ENCODE measurements at regions not wholly inside any gene's neighbourhood (a gene's known extent, or its start where the extent isn't known, plus 50 kb on each side); places are given as distances from the start of the nearest gene placed in this dataset.
"Not testable (repeated sequence)": the region's sequence is repeated elsewhere in the genome, so short reads cannot be mapped to it uniquely, and the experiment has no call there.

DNA sequence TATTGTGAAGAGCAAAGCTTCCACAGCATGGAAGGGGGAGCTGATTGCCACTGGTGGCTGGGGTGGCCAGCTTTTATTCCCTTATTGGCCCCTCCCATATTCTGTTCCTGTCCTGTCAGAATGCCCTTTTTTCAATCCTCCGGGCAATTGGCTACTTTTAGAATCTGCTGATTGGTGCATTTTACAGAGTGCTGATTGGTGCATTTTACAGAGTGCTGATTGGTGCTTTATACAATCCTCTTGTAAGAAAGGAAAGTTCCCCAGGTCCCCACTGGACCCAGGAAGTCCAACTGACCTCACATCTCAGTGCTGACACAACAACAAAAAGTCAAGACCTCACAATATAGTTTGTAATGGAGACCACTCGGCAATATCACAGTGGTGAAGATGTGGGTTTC is 195.0 kb downstream of the SPATA31A6 start:
- Histone ChIP-seq H3K27me3 (ENCODE audit: insufficient read depth, low read length) (no peaks in the 10 kb centered on the region), H3K79me1 (ENCODE audit: low read length) (no peaks in the 10 kb centered on the region), H3K14ac (ENCODE audit: low read length) (no peak overlapping the region), H3K23ac (ENCODE audit: low read length) (no peak overlapping the region), H3K18ac (ENCODE audit: low read length) (no peak overlapping the region), H3K36me3 (ENCODE audit: control insufficient read depth in 1 of 2, insufficient read depth in 2 of 2, low read length in 2 of 2) (no peaks in the 10 kb centered on the region), H2BK120ac (ENCODE audit: insufficient read depth, low read length, poor library complexity) (no peak overlapping the region), H4K91ac (ENCODE audit: low read depth, low read length) (no peak overlapping the region), H3K4ac (ENCODE audit: low read depth, low read length) (no peak overlapping the region), H2AFZ (ENCODE audit: insufficient read depth, low read length, poor library complexity) (no peak overlapping the region), H3K27ac (ENCODE audit: low read depth, low read length) (no peak overlapping the region), H3K4me1 (ENCODE audit: control insufficient read depth in 1 of 2, insufficient read depth in 2 of 2, low read length in 2 of 2) (no peaks in the 10 kb centered on the region), H4K8ac (ENCODE audit: low read depth, low read length) (no peak overlapping the region), H3K4me2 (ENCODE audit: low read length) (no peak overlapping the region), H2BK12ac (ENCODE audit: low read length) (no peak overlapping the region), H3K4me3 (ENCODE audit: low read depth, low read length) (no peak overlapping the region), H2BK5ac (ENCODE audit: low read depth, low read length, poor library complexity) (no peak overlapping the region), H2AK5ac (ENCODE audit: low read length) (no peak overlapping the region), H4K12ac (ENCODE audit: low read depth, low read length) (no peak overlapping the region), H3K9me3 (ENCODE audit: insufficient read depth, low read depth, low read length) (peaks cover 3% of the 10 kb centered on the region), H3K79me2 (ENCODE audit: control insufficient read depth, insufficient read depth, low read length, poor library complexity) (no peaks in the 10 kb centered on the region), H3K9ac (ENCODE audit: low read length) (no peak overlapping the region)
- no peak for DNase-seq
- no CpG with 5 or more reads among the region's 2 CpGs for WGBS (ENCODE audit: extremely low coverage, insufficient coverage, insufficient read length)

DNA sequence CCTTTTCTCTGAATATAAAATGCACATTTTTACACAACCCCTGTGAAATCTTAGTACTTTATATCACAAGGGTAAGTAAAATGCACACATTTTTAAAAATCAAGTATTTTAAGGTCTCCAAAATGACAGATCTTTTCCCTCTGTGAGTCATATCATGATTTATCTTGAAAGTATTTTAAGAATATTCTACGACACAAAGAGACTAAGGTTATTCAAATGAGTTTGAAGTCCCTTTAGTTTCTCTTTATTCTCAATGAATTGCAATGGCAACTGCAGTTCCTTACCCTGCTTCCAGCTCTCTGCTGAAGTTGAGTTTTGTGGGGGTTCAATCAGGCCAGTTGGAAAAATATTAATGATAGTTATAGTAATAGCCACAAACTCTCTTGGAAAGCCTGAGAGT is 196.1 kb downstream of the SPATA31A6 start:
- H2BK12ac ChIP-seq (ENCODE audit: low read length); H3K9me3 ChIP-seq (ENCODE audit: insufficient read depth, low read depth, low read length); H3K18ac ChIP-seq (ENCODE audit: low read length); H2AFZ ChIP-seq (ENCODE audit: insufficient read depth, low read length, poor library complexity); H4K91ac ChIP-seq (ENCODE audit: low read depth, low read length); H2BK5ac ChIP-seq (ENCODE audit: low read depth, low read length, poor library complexity); H3K79me2 ChIP-seq (ENCODE audit: control insufficient read depth, insufficient read depth, low read length, poor library complexity); H4K8ac ChIP-seq (ENCODE audit: low read depth, low read length); H2AK5ac ChIP-seq (ENCODE audit: low read length); H3K4me2 ChIP-seq (ENCODE audit: low read length); H4K12ac ChIP-seq (ENCODE audit: low read depth, low read length); H3K4ac ChIP-seq (ENCODE audit: low read depth, low read length); H3K14ac ChIP-seq (ENCODE audit: low read length); H3K9ac ChIP-seq (ENCODE audit: low read length); H3K27me3 ChIP-seq (ENCODE audit: insufficient read depth, low read length); H3K4me3 ChIP-seq (ENCODE audit: low read depth, low read length); H3K4me1 ChIP-seq (ENCODE audit: control insufficient read depth in 1 of 2, insufficient read depth in 2 of 2, low read length in 2 of 2); H2BK120ac ChIP-seq (ENCODE audit: insufficient read depth, low read length, poor library complexity); H3K79me1 ChIP-seq (ENCODE audit: low read length); H3K23ac ChIP-seq (ENCODE audit: low read length); H3K27ac ChIP-seq (ENCODE audit: low read depth, low read length); H3K36me3 ChIP-seq (ENCODE audit: control insufficient read depth in 1 of 2, insufficient read depth in 2 of 2, low read length in 2 of 2): not testable (repeated sequence)
- WGBS (ENCODE audit: extremely low coverage, insufficient coverage, insufficient read length) = no CpG with 5 or more reads among the region's 1 CpG
- peak in 1 of 2 donors; percentile 28 for DNase-seq

DNA sequence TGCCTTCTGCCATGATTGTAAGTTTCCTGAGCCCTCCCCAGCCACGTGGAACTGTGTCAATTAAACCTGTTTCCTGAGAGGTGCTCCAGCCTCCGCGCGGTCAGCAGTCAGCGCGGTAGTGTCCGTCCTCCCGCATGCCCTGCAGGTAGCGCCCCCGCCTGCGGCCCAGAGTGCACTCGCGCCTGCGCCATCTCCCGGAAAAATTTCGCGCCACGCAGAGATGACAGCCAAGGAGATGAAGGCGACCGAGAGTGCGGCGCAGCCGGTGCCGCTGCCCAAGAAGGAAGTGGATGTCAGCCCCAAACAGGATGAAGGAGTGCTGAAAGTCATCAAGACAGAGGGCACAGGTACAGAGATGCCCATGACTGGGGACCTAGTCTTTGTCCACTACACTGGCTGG is 201.1 kb downstream of the SPATA31A6 start:
- H3K27me3 ChIP-seq (ENCODE audit: insufficient read depth, low read length); DNase-seq; H3K4me1 ChIP-seq (ENCODE audit: control insufficient read depth in 1 of 2, insufficient read depth in 2 of 2, low read length in 2 of 2); H3K4me3 ChIP-seq (ENCODE audit: low read depth, low read length); H2AFZ ChIP-seq (ENCODE audit: insufficient read depth, low read length, poor library complexity); H4K91ac ChIP-seq (ENCODE audit: low read depth, low read length); H3K36me3 ChIP-seq (ENCODE audit: control insufficient read depth in 1 of 2, insufficient read depth in 2 of 2, low read length in 2 of 2); H3K14ac ChIP-seq (ENCODE audit: low read length); H3K18ac ChIP-seq (ENCODE audit: low read length); H2AK5ac ChIP-seq (ENCODE audit: low read length); H2BK120ac ChIP-seq (ENCODE audit: insufficient read depth, low read length, poor library complexity); H3K27ac ChIP-seq (ENCODE audit: low read depth, low read length); H4K8ac ChIP-seq (ENCODE audit: low read depth, low read length); H2BK12ac ChIP-seq (ENCODE audit: low read length); H3K79me1 ChIP-seq (ENCODE audit: low read length); H2BK5ac ChIP-seq (ENCODE audit: low read depth, low read length, poor library complexity); H3K79me2 ChIP-seq (ENCODE audit: control insufficient read depth, insufficient read depth, low read length, poor library complexity); H4K12ac ChIP-seq (ENCODE audit: low read depth, low read length); H3K23ac ChIP-seq (ENCODE audit: low read length); H3K9ac ChIP-seq (ENCODE audit: low read length); H3K9me3 ChIP-seq (ENCODE audit: insufficient read depth, low read depth, low read length); H3K4me2 ChIP-seq (ENCODE audit: low read length); H3K4ac ChIP-seq (ENCODE audit: low read depth, low read length): not testable (repeated sequence)
- WGBS (ENCODE audit: extremely low coverage, insufficient coverage, insufficient read length) = no CpG with 5 or more reads among the region's 24 CpGs

DNA sequence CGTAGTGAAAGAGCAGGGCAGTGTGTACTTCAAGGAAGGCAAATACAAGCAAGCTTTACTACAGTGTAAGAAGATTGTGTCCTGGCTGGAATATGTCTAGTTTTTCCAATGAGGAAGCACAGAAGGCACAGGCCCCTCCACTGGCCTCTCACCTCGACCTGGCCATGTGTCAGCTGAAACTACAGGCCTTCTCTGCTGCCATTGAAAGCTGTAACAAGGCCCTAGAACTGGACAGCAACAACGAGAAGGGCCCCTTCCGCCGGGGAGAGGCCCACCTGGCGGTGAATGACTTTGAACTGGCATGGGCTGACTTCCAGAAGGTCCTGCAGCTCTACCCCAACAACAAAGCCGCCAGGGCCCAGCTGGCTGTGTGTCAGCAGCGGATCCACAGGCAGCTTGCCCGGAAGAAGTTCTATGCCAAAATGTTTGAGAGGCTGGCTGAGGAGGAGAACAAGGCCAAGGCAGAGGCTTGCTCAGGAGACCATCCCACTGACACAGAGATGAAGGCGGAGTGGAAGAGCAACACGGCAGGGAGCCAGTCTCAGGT is 202.2 kb downstream of the SPATA31A6 start:
- not testable (repeated sequence) for H3K23ac ChIP-seq (ENCODE audit: low read length); H3K4me3 ChIP-seq (ENCODE audit: low read depth, low read length); H2BK5ac ChIP-seq (ENCODE audit: low read depth, low read length, poor library complexity); H3K18ac ChIP-seq (ENCODE audit: low read length); H3K14ac ChIP-seq (ENCODE audit: low read length); H2AK5ac ChIP-seq (ENCODE audit: low read length); H3K79me2 ChIP-seq (ENCODE audit: control insufficient read depth, insufficient read depth, low read length, poor library complexity); H3K4ac ChIP-seq (ENCODE audit: low read depth, low read length); H3K4me1 ChIP-seq (ENCODE audit: control insufficient read depth in 1 of 2, insufficient read depth in 2 of 2, low read length in 2 of 2); H3K79me1 ChIP-seq (ENCODE audit: low read length); H3K36me3 ChIP-seq (ENCODE audit: control insufficient read depth in 1 of 2, insufficient read depth in 2 of 2, low read length in 2 of 2); H3K9me3 ChIP-seq (ENCODE audit: insufficient read depth, low read depth, low read length); H4K8ac ChIP-seq (ENCODE audit: low read depth, low read length); H2BK120ac ChIP-seq (ENCODE audit: insufficient read depth, low read length, poor library complexity); H4K12ac ChIP-seq (ENCODE audit: low read depth, low read length); H3K27ac ChIP-seq (ENCODE audit: low read depth, low read length); H2AFZ ChIP-seq (ENCODE audit: insufficient read depth, low read length, poor library complexity); H3K9ac ChIP-seq (ENCODE audit: low read length); DNase-seq; H4K91ac ChIP-seq (ENCODE audit: low read depth, low read length); H3K4me2 ChIP-seq (ENCODE audit: low read length); H3K27me3 ChIP-seq (ENCODE audit: insufficient read depth, low read length); H2BK12ac ChIP-seq (ENCODE audit: low read length)
- WGBS (ENCODE audit: extremely low coverage, insufficient coverage, insufficient read length) = no CpG with 5 or more reads among the region's 11 CpGs
